Ishikawa (cell line): ENCODE measurements at regions not wholly inside any gene's neighbourhood (a gene's known extent, or its start where the extent isn't known, plus 50 kb on each side); places are given as distances from the start of the nearest gene placed in this dataset.

Source experiments
- CEBPB ChIP-seq: IDR thresholded peaks from 2 replicates; pipeline ENCODE4 v1.6.1; 2012
- EGR1 ChIP-seq: IDR thresholded peaks from 2 replicates; pipeline ENCODE4 v1.6.1; 2012
- EP300 ChIP-seq: IDR thresholded peaks from 2 replicates; pipeline ENCODE4 v1.6.1; 2012; ENCODE audit warnings: borderline replicate concordance
- FOXM1 ChIP-seq: IDR thresholded peaks from 2 replicates; pipeline ENCODE4 v1.6.1; 2012; ENCODE audit warnings: low read depth, borderline replicate concordance
- TAF1 ChIP-seq: IDR thresholded peaks from 2 replicates; pipeline ENCODE4 v1.6.1; 2012; ENCODE audit warnings: low read depth, mild to moderate bottlenecking
- TCF12 ChIP-seq: IDR thresholded peaks from 2 replicates; pipeline ENCODE4 v1.6.1; 2012; ENCODE audit warnings: low read depth
- TEAD4 ChIP-seq: IDR thresholded peaks from 2 replicates; pipeline ENCODE4 v1.6.1; 2012
- TF ChIP-seq, protein P1 (sequence below): IDR thresholded peaks from 2 replicates; pipeline ENCODE4 v1.6.1; 2012; ENCODE audit warnings: low read depth, mild to moderate bottlenecking
- TF ChIP-seq, protein P2 (sequence below): IDR thresholded peaks from 2 replicates; pipeline ENCODE4 v1.6.1; 2012
- TF ChIP-seq, protein P3 (sequence below): IDR thresholded peaks from 2 replicates; pipeline ENCODE4 v1.6.1; 2012

DNA sequence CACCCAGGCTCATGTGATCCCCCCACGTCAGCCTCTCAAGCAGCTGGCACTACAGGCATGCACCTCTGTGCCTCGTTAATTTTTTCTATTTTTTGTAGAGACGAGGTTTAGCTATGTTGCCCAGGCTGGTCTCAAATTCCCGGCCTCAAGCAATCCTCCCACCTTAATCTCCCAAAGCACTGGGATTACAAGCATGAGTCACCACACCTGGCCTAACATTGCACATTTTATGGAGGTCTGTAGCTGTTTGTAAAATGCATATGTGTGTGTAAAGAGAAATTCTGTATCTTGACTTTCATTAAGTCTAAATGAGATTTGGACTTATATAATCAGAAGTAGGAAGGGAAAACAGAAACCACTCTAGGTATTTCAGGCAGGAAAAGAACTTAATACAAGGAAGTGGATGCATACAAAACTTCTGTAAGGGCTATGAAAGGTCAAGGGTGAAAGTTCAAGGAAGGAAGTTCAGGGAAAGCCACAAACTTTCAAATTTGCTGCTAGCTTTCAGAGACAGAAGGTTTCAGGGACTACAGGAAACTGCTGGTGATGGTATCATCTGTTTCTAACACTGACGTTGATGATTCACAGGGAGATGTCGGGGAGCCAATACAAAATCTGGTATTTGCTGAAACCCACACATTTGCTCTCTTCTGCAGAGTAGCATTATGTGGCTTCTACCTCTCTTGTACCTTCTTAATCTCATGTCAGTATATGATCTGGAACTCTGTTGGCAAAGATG is 209.4 kb downstream of the PIK3R1 start:
- TF ChIP-seq, protein P1, sequence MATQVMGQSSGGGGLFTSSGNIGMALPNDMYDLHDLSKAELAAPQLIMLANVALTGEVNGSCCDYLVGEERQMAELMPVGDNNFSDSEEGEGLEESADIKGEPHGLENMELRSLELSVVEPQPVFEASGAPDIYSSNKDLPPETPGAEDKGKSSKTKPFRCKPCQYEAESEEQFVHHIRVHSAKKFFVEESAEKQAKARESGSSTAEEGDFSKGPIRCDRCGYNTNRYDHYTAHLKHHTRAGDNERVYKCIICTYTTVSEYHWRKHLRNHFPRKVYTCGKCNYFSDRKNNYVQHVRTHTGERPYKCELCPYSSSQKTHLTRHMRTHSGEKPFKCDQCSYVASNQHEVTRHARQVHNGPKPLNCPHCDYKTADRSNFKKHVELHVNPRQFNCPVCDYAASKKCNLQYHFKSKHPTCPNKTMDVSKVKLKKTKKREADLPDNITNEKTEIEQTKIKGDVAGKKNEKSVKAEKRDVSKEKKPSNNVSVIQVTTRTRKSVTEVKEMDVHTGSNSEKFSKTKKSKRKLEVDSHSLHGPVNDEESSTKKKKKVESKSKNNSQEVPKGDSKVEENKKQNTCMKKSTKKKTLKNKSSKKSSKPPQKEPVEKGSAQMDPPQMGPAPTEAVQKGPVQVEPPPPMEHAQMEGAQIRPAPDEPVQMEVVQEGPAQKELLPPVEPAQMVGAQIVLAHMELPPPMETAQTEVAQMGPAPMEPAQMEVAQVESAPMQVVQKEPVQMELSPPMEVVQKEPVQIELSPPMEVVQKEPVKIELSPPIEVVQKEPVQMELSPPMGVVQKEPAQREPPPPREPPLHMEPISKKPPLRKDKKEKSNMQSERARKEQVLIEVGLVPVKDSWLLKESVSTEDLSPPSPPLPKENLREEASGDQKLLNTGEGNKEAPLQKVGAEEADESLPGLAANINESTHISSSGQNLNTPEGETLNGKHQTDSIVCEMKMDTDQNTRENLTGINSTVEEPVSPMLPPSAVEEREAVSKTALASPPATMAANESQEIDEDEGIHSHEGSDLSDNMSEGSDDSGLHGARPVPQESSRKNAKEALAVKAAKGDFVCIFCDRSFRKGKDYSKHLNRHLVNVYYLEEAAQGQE: no peak
- TF ChIP-seq FOXM1: no peak
- no peak for TF ChIP-seq EP300
- TF ChIP-seq EGR1: no peak
- no peak for TF ChIP-seq TCF12
- TF ChIP-seq TAF1: no peak
- TF ChIP-seq, protein P2, sequence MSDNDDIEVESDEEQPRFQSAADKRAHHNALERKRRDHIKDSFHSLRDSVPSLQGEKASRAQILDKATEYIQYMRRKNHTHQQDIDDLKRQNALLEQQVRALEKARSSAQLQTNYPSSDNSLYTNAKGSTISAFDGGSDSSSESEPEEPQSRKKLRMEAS: no peak
- TF ChIP-seq TEAD4: no peak
- TF ChIP-seq, protein P3, sequence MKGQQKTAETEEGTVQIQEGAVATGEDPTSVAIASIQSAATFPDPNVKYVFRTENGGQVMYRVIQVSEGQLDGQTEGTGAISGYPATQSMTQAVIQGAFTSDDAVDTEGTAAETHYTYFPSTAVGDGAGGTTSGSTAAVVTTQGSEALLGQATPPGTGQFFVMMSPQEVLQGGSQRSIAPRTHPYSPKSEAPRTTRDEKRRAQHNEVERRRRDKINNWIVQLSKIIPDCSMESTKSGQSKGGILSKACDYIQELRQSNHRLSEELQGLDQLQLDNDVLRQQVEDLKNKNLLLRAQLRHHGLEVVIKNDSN: no peak
- no peak for TF ChIP-seq CEBPB
